ENCODE measurements at regions not wholly inside any gene's neighbourhood (a gene's known extent, or its start where the extent isn't known, plus 50 kb on each side); places are given as distances from the start of the nearest gene placed in this dataset.

- no peak overlapping the region for H3K4me3 ChIP-seq
- no peak for ATAC-seq
- H3K36me3 ChIP-seq: no peaks in the 10 kb centered on the region
- TF ChIP-seq POLR2A (IDR thresholded peaks at IDR 0.05) (no peak), CTCF (IDR thresholded peaks at IDR 0.05) (no peak)
- WGBS, 4 donors: 48 to 57% (median 52%) methylated on average over 5 of the region's 5 CpGs
- H3K4me1 ChIP-seq: no peaks in the 10 kb centered on the region
- H3K9me3 ChIP-seq: no peaks in the 10 kb centered on the region
- intact Hi-C loops (cut with DNase I): no loop called here
- peaks cover 0 to 13% (median 0%) of the 10 kb centered on the region in 9 donors for H3K27me3 ChIP-seq
- DNase-seq: no peak
- no peak overlapping the region for H3K27ac ChIP-seq
Observed at GRCh38 chr21:31398574-31398973, 54.5 kb upstream of the TIAM1 start.

DNA sequence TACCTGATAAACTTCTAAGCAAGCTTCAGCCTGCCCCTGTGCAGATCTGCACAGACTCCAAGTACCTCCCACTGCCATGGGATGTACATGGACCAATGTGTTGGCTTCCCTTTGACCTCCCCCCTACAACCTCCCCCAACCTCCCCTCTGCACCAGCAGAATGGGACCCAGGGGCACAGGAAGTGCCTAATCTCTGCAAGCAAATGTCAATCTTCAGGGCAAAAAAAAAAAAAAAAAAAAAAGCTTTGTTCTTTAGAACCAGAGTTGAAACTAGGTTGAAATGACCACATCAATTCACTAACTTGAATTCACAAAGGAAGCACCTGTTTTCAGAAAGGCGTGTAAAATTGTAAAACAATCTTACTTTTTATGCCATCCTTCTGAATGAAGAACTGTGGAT is 53.9 kb upstream of the TIAM1 start:
- no peak for ATAC-seq
- TF ChIP-seq POLR2A (IDR thresholded peaks at IDR 0.05) (no peak), CTCF (IDR thresholded peaks at IDR 0.05) (no peak)
- 55 to 70% (median 64%) methylated on average over 1 of the region's 1 CpG for WGBS, 4 donors
- H3K27ac ChIP-seq: no peak overlapping the region
- H3K36me3 ChIP-seq: no peaks in the 10 kb centered on the region
- peaks cover 0 to 13% (median 0%) of the 10 kb centered on the region in 9 donors for H3K27me3 ChIP-seq
- no peaks in the 10 kb centered on the region for H3K4me1 ChIP-seq
- H3K4me3 ChIP-seq: no peak overlapping the region
- DNase-seq: no peak
- intact Hi-C loops (cut with DNase I): no loop called here
- no peaks in the 10 kb centered on the region for H3K9me3 ChIP-seq

DNA sequence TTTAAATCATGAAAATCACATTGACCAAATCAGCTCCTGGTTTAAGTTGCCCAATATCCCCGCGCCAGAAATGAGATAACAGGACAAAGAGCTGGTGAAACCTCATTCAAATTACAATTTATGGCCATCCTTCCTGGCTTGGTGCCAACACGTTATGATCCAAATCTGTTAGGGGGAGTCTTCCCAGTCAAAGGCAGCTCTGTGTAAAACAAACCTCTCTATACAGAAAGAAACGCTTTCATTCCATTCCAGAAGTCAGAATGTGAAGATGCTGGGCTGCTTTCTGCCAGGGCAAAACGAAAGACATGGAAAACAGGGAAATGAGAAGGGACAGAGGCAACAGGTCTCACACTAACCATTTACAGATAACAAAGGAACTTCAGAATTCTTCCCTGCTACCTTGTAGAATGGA is 53.5 kb upstream of the TIAM1 start:
- peaks cover 0 to 13% (median 0%) of the 10 kb centered on the region in 9 donors for H3K27me3 ChIP-seq
- ATAC-seq: no peak
- WGBS, 4 donors: 29 to 33% (median 30%) methylated on average over 5 of the region's 5 CpGs

DNA sequence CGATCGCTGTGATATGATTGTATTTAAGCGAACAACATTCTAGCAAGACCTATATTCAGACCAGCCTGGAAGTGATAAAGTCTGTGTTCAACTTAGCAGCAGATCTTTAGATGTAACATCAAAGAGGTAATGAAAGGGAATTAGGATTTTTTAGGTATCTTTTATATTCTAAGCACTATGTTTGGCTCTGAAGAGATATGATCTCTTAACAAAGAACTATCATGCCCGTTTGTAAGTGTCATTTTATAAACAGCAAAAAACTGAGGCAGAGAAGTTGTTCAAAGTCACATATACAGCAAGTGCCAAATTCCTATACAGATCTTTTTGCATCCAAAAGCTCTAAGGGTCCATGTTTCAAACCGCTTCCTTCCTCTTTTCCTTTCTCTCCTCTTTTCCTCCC is 53.0 kb upstream of the TIAM1 start:
- H3K4me3 ChIP-seq: no peak overlapping the region
- WGBS, 4 donors: 80 to 84% (median 82%) methylated on average over 5 of the region's 5 CpGs
- no peak for ATAC-seq
- no peaks in the 10 kb centered on the region for H3K9me3 ChIP-seq
- intact Hi-C loops (cut with DNase I): no loop called here
- H3K4me1 ChIP-seq: no peaks in the 10 kb centered on the region
- H3K36me3 ChIP-seq: no peaks in the 10 kb centered on the region
- no peak overlapping the region for H3K27ac ChIP-seq
- H3K27me3 ChIP-seq: peaks cover 0 to 13% (median 0%) of the 10 kb centered on the region in 9 donors
- TF ChIP-seq CTCF (IDR thresholded peaks at IDR 0.05): no peak
- no peak for TF ChIP-seq POLR2A (IDR thresholded peaks at IDR 0.05)
- no peak for DNase-seq

More for the DNA sequence above, 53.5 kb upstream of the TIAM1 start:
- no peaks in the 10 kb centered on the region for H3K4me1 ChIP-seq
- H3K27ac ChIP-seq: no peak overlapping the region
- DNase-seq: no peak
- H3K36me3 ChIP-seq: no peaks in the 10 kb centered on the region
- no peaks in the 10 kb centered on the region for H3K9me3 ChIP-seq
- TF ChIP-seq CTCF (IDR thresholded peaks at IDR 0.05): no peak
- no peak for TF ChIP-seq POLR2A (IDR thresholded peaks at IDR 0.05)
- no peak overlapping the region for H3K4me3 ChIP-seq
- intact Hi-C loops (cut with DNase I): no loop called here
